ENCODE measurements at regions not wholly inside any gene's neighbourhood (a gene's known extent, or its start where the extent isn't known, plus 50 kb on each side); places are given as distances from the start of the nearest gene placed in this dataset.

DNA sequence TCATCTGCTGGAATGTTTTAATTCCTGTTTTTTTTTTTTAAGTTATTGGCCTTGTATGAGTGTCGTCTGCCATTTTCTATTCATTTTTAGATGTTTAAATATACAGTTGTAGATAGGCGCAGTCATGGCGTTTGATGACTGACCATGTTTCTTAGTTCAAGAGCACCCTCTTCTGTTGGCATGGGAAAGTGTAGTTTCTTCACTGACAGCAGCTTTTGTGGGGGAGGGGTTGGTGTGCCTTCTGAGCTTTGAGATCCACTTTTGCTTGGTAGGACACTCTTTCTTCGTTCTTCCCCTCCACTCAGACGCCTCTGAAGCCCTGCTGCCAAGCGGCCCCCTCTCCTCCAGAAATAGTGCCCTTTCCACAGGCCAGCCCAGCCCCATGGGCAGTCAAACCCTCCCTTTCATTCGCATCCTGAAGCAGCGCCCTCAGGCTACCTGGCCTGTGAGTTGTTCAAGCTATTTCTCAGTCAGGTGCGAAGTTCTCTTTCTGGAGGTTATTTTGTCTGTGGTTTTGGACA, 492.0 kb downstream of the TNS1 start:
- TF ChIP-seq POLR2AphosphoS5 (IDR thresholded peaks at IDR 0.05; ENCODE audit: borderline replicate concordance, low read depth, low read length) (no peak), EZH2 (IDR thresholded peaks at IDR 0.05) (no peak)

All from SK-N-MC (cell line).